Thyroid gland (tissue), 4 donors: ENCODE measurements at regions not wholly inside any gene's neighbourhood (a gene's known extent, or its start where the extent isn't known, plus 50 kb on each side); places are given as distances from the start of the nearest gene placed in this dataset.

Experiments used
- CTCF ChIP-seq, 6 experiments: fragments of 200-600 bp in 3 of 6; fragments of 450-650 bp in 3 of 6; sonication (generic) in 3 of 6; IDR thresholded peaks; one replicate each; pipeline ENCODE4 v1.5.1; 2016 to 2019; ENCODE audit warnings: antibody characterized with exemption in 6 of 6, mild to moderate bottlenecking in 2 of 6, inconsistent platforms in 1 of 6, moderate library complexity in 1 of 6
- POLR2A ChIP-seq, 2 donors: fragments of 450-650 bp; IDR thresholded peaks; one replicate each; pipeline ENCODE4 v1.6.1; 2017; ENCODE audit warnings: antibody characterized with exemption in 2 of 2, mild to moderate bottlenecking in 2 of 2, moderate library complexity in 1 of 2

- TF ChIP-seq CTCF (IDR thresholded peaks at IDR 0.05), result no peak
- TF ChIP-seq POLR2A (IDR thresholded peaks at IDR 0.05), result no peak
Measured at GRCh38 chr13:48154671-48155070, 59.8 kb upstream of the MED4 start.
